Activated naive CD4-positive, alpha-beta T cell treated with anti-CD3 and anti-CD28 coated beads, Interleukin-2, amount 50 U/mL, for 24 hours (primary cell): ENCODE measurements at regions not wholly inside any gene's neighbourhood (a gene's known extent, or its start where the extent isn't known, plus 50 kb on each side); places are given as distances from the start of the nearest gene placed in this dataset.

Source experiments
- H3K27ac Mint-ChIP-seq: one replicate; pipeline ENCODE4 v1.8.0; 2021; ENCODE audit warnings: mild to moderate bottlenecking, mixed read lengths
- H3K27me3 Mint-ChIP-seq: one replicate; pipeline ENCODE4 v1.8.0; 2021; ENCODE audit warnings: mixed read lengths
- H3K36me3 Mint-ChIP-seq: one replicate; pipeline ENCODE4 v1.8.0; 2021; ENCODE audit warnings: mixed read lengths
- H3K4me1 Mint-ChIP-seq: one replicate; pipeline ENCODE4 v1.8.0; 2021; ENCODE audit warnings: mixed read lengths
- H3K4me3 Mint-ChIP-seq: one replicate; pipeline ENCODE4 v1.8.0; 2021; ENCODE audit warnings: mild to moderate bottlenecking, mixed read lengths
- H3K9me3 Mint-ChIP-seq: one replicate; pipeline ENCODE4 v1.8.0; 2021; ENCODE audit warnings: mixed read lengths

DNA sequence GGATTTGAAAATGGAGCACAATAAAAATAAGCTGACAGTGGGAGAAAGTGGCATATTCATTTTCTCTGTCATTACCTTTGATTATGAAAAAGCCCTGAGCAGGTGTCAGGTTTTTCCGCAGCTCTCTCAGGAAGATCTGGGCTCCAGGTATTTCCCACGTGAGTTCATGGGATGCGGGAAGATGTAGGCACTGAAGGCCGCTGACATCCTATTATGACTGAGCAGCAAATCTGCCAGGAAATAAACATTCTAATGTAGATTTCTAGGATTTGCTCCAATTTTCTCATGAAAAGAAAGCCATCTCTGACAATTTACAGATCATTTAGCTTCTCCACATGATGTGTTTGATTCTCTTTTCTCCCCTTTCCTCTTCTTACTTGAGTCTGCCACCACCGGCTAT is 160.7 kb downstream of the KIT start:
- peaks cover 2% of the 10 kb centered on the region for H3K27me3 Mint-ChIP-seq
- no peak overlapping the region for H3K4me3 Mint-ChIP-seq
- H3K36me3 Mint-ChIP-seq: no peaks in the 10 kb centered on the region
- H3K27ac Mint-ChIP-seq: no peak overlapping the region
- H3K4me1 Mint-ChIP-seq: peaks cover 4% of the 10 kb centered on the region
- H3K9me3 Mint-ChIP-seq: no peaks in the 10 kb centered on the region

GRCh38 chr4:54813674-54814073 is 155.9 kb downstream of the KIT start:
- H3K4me1 Mint-ChIP-seq: no peaks in the 10 kb centered on the region
- H3K27me3 Mint-ChIP-seq: no peaks in the 10 kb centered on the region
- H3K9me3 Mint-ChIP-seq: peaks cover 5% of the 10 kb centered on the region
- no peak overlapping the region for H3K27ac Mint-ChIP-seq
- no peak overlapping the region for H3K4me3 Mint-ChIP-seq
- no peaks in the 10 kb centered on the region for H3K36me3 Mint-ChIP-seq

- H3K4me1 Mint-ChIP-seq: peaks cover 8% of the 10 kb centered on the region
- H3K36me3 Mint-ChIP-seq: peaks cover 7% of the 10 kb centered on the region
- peaks cover 4% of the 10 kb centered on the region for H3K27me3 Mint-ChIP-seq
- H3K27ac Mint-ChIP-seq: no peak overlapping the region
- no peak overlapping the region for H3K4me3 Mint-ChIP-seq
- H3K9me3 Mint-ChIP-seq: peaks cover 6% of the 10 kb centered on the region
Observed at GRCh38 chr4:54806351-54806750, 148.6 kb downstream of the KIT start.

DNA sequence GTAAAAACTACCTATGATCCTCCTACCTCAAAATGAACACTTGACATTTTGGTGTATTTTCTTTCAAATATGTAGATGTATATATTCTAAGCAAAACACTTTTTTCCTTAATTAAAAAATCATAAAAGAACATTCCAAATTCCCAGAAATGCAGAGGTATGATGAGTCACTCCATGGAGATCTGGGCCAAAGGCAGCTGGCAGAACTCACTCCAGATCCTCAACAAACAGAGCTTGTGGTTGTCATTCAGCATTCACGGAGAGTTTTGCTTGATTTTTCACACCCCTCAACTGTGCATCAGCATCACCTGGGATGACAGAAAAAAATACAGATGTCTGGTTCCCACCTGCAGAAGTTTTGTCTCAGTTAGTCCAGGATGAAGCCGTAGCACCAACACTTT is 144.6 kb downstream of the KIT start:
- H3K4me3 Mint-ChIP-seq: no peak overlapping the region
- H3K36me3 Mint-ChIP-seq: peaks cover 10% of the 10 kb centered on the region
- peaks cover 11% of the 10 kb centered on the region for H3K4me1 Mint-ChIP-seq
- H3K27me3 Mint-ChIP-seq: peaks cover 4% of the 10 kb centered on the region
- H3K27ac Mint-ChIP-seq: no peak overlapping the region
- H3K9me3 Mint-ChIP-seq: peaks cover 6% of the 10 kb centered on the region

- no peak overlapping the region for H3K4me3 Mint-ChIP-seq
- H3K27me3 Mint-ChIP-seq: peaks cover 4% of the 10 kb centered on the region
- peaks cover 9% of the 10 kb centered on the region for H3K36me3 Mint-ChIP-seq
- peaks cover 6% of the 10 kb centered on the region for H3K9me3 Mint-ChIP-seq
- H3K27ac Mint-ChIP-seq: no peak overlapping the region
- peaks cover 11% of the 10 kb centered on the region for H3K4me1 Mint-ChIP-seq
Observed at GRCh38 chr4:54800831-54801530, 143.2 kb downstream of the KIT start.

GRCh38 chr4:54794579-54794978 is 136.8 kb downstream of the KIT start:
- H3K27me3 Mint-ChIP-seq: no peaks in the 10 kb centered on the region
- H3K27ac Mint-ChIP-seq: no peak overlapping the region

DNA sequence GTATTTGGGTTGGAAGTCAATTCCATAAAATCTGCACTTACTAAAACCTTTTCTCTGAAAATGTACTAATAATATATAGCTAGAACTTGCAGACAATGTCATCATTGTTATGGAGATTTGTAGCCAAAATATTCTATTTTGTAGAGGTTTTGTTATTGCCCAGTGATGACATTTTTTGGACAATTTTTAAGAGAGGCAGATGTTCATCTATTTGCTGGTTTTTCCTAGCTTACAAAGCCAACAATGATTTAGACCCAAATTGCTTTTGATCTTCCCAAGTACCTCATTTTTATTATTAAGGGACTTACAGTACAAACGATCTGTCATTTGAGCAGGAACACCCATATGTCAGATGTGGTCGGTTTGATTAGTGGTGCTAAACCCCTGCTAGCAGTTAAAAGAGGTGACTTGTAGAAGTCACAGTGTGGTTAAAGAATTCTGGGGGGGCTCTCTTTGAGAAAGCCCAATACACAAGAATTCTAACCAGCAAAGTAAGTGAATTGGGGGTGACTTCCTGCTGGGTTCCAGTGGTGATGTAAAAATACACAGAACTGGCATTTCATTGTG is 136.2 kb downstream of the KIT start:
- Mint-ChIP-seq H3K27ac (no peak overlapping the region), H3K36me3 (peaks cover under 1% of the 10 kb centered on the region), H3K4me3 (no peak overlapping the region), H3K27me3 (no peaks in the 10 kb centered on the region), H3K9me3 (no peaks in the 10 kb centered on the region), H3K4me1 (peaks cover 6% of the 10 kb centered on the region)

More at GRCh38 chr4:54794579-54794978, 136.8 kb downstream of the KIT start:
- peaks cover 3% of the 10 kb centered on the region for H3K36me3 Mint-ChIP-seq
- H3K9me3 Mint-ChIP-seq: no peaks in the 10 kb centered on the region
- H3K4me1 Mint-ChIP-seq: peaks cover 6% of the 10 kb centered on the region
- no peak overlapping the region for H3K4me3 Mint-ChIP-seq
